HCT116 (cell line): ENCODE measurements at regions not wholly inside any gene's neighbourhood (a gene's known extent, or its start where the extent isn't known, plus 50 kb on each side); places are given as distances from the start of the nearest gene placed in this dataset.

Source experiments
- CBX3 ChIP-seq: IDR thresholded peaks from 2 replicates; pipeline ENCODE4 v1.6.1; 2012; ENCODE audit warnings: low read depth
- CEBPB ChIP-seq: IDR thresholded peaks from 2 replicates; pipeline ENCODE4 v1.6.1; 2012; ENCODE audit warnings: low read depth
- ELF1 ChIP-seq: IDR thresholded peaks from 2 replicates; pipeline ENCODE4 v1.6.1; 2012; ENCODE audit warnings: low read depth, borderline replicate concordance
- EZH2 ChIP-seq: fragments of 200-600 bp; sonication (generic); IDR thresholded peaks from 2 replicates; pipeline ENCODE4 v1.6.1; 2017; ENCODE audit warnings: antibody characterized with exemption, mixed run types
- EZH2phosphoT487 ChIP-seq: fragments of 200-600 bp; IDR thresholded peaks from 2 replicates; pipeline ENCODE4 v1.6.1; 2018; ENCODE audit warnings: antibody characterized with exemption, borderline replicate concordance
- JUND ChIP-seq: IDR thresholded peaks from 2 replicates; pipeline ENCODE4 v1.6.1; 2012
- POLR2A ChIP-seq: IDR thresholded peaks from 2 replicates; pipeline ENCODE4 v1.7.0; 2011; ENCODE audit warnings: borderline replicate concordance; ENCODE audit not compliant: insufficient read depth, insufficient read length; ENCODE audit errors: extremely low read depth
- POLR2AphosphoS5 ChIP-seq: IDR thresholded peaks from 2 replicates; pipeline ENCODE4 v1.6.1; 2011; ENCODE audit warnings: mild to moderate bottlenecking, low read depth, low read length, moderate library complexity
- SP1 ChIP-seq: IDR thresholded peaks from 2 replicates; pipeline ENCODE4 v1.6.1; 2012; ENCODE audit warnings: low read depth
- SRF ChIP-seq: IDR thresholded peaks from 2 replicates; pipeline ENCODE4 v1.6.1; 2012; ENCODE audit warnings: low read depth
- YY1 ChIP-seq: IDR thresholded peaks from 2 replicates; pipeline ENCODE4 v1.6.1; 2011; ENCODE audit warnings: low read length, low read depth, moderate library complexity, mild to moderate bottlenecking; ENCODE audit not compliant: insufficient replicate concordance; ENCODE audit errors: extremely low read depth
- ZNF274 ChIP-seq: fragments of 200-500 bp; sonication (Bioruptor generic); IDR thresholded peaks from 2 replicates; pipeline ENCODE4 v1.6.1; 2014; ENCODE audit warnings: mild to moderate bottlenecking, low read depth, low read length, inconsistent platforms
- TF ChIP-seq, protein P1 (sequence below), 3 experiments: fragments of 200-600 bp in 1 of 3; sonication (generic) in 1 of 3; IDR thresholded peaks in 2 of 3; conservative IDR thresholded peaks in 1 of 3; 2 replicates each; pipeline ENCODE4 v1.5.1; 2012 to 2017; ENCODE audit warnings: low read depth in 2 of 3, low read length in 2 of 3, antibody characterized with exemption in 1 of 3, borderline replicate concordance in 1 of 3, control low read depth in 1 of 3, mild to moderate bottlenecking in 1 of 3, mixed read lengths in 1 of 3, mixed run types in 1 of 3, moderate library complexity in 1 of 3; ENCODE audit not compliant: insufficient read depth in 1 of 3

- TF ChIP-seq YY1: no peak
- TF ChIP-seq, protein P1, sequence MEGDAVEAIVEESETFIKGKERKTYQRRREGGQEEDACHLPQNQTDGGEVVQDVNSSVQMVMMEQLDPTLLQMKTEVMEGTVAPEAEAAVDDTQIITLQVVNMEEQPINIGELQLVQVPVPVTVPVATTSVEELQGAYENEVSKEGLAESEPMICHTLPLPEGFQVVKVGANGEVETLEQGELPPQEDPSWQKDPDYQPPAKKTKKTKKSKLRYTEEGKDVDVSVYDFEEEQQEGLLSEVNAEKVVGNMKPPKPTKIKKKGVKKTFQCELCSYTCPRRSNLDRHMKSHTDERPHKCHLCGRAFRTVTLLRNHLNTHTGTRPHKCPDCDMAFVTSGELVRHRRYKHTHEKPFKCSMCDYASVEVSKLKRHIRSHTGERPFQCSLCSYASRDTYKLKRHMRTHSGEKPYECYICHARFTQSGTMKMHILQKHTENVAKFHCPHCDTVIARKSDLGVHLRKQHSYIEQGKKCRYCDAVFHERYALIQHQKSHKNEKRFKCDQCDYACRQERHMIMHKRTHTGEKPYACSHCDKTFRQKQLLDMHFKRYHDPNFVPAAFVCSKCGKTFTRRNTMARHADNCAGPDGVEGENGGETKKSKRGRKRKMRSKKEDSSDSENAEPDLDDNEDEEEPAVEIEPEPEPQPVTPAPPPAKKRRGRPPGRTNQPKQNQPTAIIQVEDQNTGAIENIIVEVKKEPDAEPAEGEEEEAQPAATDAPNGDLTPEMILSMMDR (IDR thresholded peaks at IDR 0.05 in 2 of 3, conservative IDR thresholded peaks at IDR 0.05 in 1 of 3; ENCODE audit: borderline replicate concordance in 1 of 3, insufficient read depth in 1 of 3, low read depth in 2 of 3, low read length in 2 of 3): no peak
- no peak for TF ChIP-seq SRF
- TF ChIP-seq POLR2AphosphoS5: no peak
- no peak for TF ChIP-seq ZNF274
- TF ChIP-seq CBX3: no peak
- no peak for TF ChIP-seq EZH2
- no peak for TF ChIP-seq EZH2phosphoT487
- no peak for TF ChIP-seq POLR2A
- TF ChIP-seq CEBPB: no peak
- no peak for TF ChIP-seq SP1
- TF ChIP-seq JUND: no peak
- no peak for TF ChIP-seq ELF1
Observed at GRCh38 chr10:55233505-55233904, 432.5 kb upstream of the PCDH15 start.
